ENCODE measurements at regions not wholly inside any gene's neighbourhood (a gene's known extent, or its start where the extent isn't known, plus 50 kb on each side); places are given as distances from the start of the nearest gene placed in this dataset.

- Histone ChIP-seq H3K4me1 (ENCODE audit: insufficient read depth, low read length, poor library complexity, severe bottlenecking) (no peaks in the 10 kb centered on the region), H3K4me3 (ENCODE audit: low read length, poor library complexity, severe bottlenecking) (no peak overlapping the region), H3K4me2 (ENCODE audit: low read depth, low read length, poor library complexity, severe bottlenecking) (no peak overlapping the region), H2AFZ (ENCODE audit: low read length) (no peak overlapping the region), H3F3A (ENCODE audit: low read depth) (no peaks in the 10 kb centered on the region), H3K9ac (ENCODE audit: low read depth, low read length, poor library complexity, severe bottlenecking) (no peak overlapping the region), H4K20me1 (ENCODE audit: insufficient read depth, low read length, poor library complexity, severe bottlenecking) (no peaks in the 10 kb centered on the region), H3K9me3 (ENCODE audit: insufficient read depth, low read depth, low read length) (no peaks in the 10 kb centered on the region), H3K27me3 (ENCODE audit: insufficient read depth, low read length, poor library complexity, severe bottlenecking) (no peaks in the 10 kb centered on the region), H3K9me2 (replicated peaks; ENCODE audit: low read depth, low read length) (no peaks in the 10 kb centered on the region), H3K79me2 (ENCODE audit: insufficient read depth, low read length) (no peaks in the 10 kb centered on the region), H3K36me3 (ENCODE audit: insufficient read depth, low read length) (no peaks in the 10 kb centered on the region)
- TF ChIP-seq EZH2phosphoT487 (IDR thresholded peaks at IDR 0.05; ENCODE audit: borderline replicate concordance) (no peak), CTCF (conservative IDR thresholded peaks at IDR 0.05; ENCODE audit: low read length) (no peak)
These were observed 388.4 kb upstream of the CBLB start for GRCh38 chr3:106257172-106257571.

GRCh38 chr3:106261396-106261795 lies 392.6 kb upstream of the CBLB start:
- H3K9ac ChIP-seq (ENCODE audit: low read depth, low read length, poor library complexity, severe bottlenecking) = no peak overlapping the region
- TF ChIP-seq CTCF (conservative IDR thresholded peaks at IDR 0.05; ENCODE audit: low read length) (no peak), EZH2phosphoT487 (IDR thresholded peaks at IDR 0.05; ENCODE audit: borderline replicate concordance) (no peak)

DNA sequence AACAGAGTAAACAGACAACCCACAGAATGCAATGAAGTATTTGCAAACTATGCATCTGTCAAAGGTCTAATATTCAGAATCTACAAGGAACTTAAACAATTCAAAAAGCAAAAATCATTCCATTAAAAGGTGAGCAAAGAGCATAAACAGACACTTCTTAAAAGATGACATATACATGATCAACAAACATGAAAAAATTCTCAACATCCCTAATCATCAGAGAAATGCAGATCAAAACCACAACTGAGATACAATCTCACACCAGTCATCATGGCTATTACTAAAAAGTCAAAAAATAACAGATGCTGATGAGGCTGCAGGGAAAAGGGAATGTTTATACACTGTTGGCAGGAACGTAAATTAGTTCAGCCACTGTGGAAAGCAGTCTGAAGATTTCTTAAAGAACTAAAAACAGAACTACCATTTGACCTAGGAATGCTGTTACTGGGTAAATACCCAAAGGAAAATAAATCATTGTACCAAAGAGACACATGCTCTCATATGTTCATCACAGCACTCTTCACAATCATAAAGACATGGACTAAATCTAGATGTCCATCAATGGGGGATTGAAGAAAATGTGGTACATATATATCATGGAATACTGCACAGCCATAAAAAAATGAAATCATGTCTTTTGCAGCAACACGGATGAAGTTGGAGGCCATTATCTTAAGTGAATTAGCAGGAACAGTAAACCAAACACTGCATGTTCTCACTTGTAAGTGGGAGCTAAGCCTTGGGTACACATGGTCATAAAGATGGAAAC lies 393.3 kb upstream of the CBLB start:
- no peaks in the 10 kb centered on the region for H3K9me2 ChIP-seq (replicated peaks; ENCODE audit: low read depth, low read length)
- H3K36me3 ChIP-seq (ENCODE audit: insufficient read depth, low read length) = no peaks in the 10 kb centered on the region
- no peaks in the 10 kb centered on the region for H3K27me3 ChIP-seq (ENCODE audit: insufficient read depth, low read length, poor library complexity, severe bottlenecking)
- TF ChIP-seq CTCF (conservative IDR thresholded peaks at IDR 0.05; ENCODE audit: low read length) = no peak
- TF ChIP-seq EZH2phosphoT487 (IDR thresholded peaks at IDR 0.05; ENCODE audit: borderline replicate concordance) = no peak
- H2AFZ ChIP-seq (ENCODE audit: low read length) = no peak overlapping the region
- H4K20me1 ChIP-seq (ENCODE audit: insufficient read depth, low read length, poor library complexity, severe bottlenecking) = no peaks in the 10 kb centered on the region
- H3K4me3 ChIP-seq (ENCODE audit: low read length, poor library complexity, severe bottlenecking) = no peak overlapping the region
- no peaks in the 10 kb centered on the region for H3K4me1 ChIP-seq (ENCODE audit: insufficient read depth, low read length, poor library complexity, severe bottlenecking)
- no peaks in the 10 kb centered on the region for H3F3A ChIP-seq (ENCODE audit: low read depth)
- H3K9me3 ChIP-seq (ENCODE audit: insufficient read depth, low read depth, low read length) = no peaks in the 10 kb centered on the region
- no peak overlapping the region for H3K9ac ChIP-seq (ENCODE audit: low read depth, low read length, poor library complexity, severe bottlenecking)
- no peak overlapping the region for H3K4me2 ChIP-seq (ENCODE audit: low read depth, low read length, poor library complexity, severe bottlenecking)
- no peaks in the 10 kb centered on the region for H3K79me2 ChIP-seq (ENCODE audit: insufficient read depth, low read length)

More at GRCh38 chr3:106261396-106261795, 392.6 kb upstream of the CBLB start:
- Histone ChIP-seq H3K36me3 (ENCODE audit: insufficient read depth, low read length) (no peaks in the 10 kb centered on the region), H3F3A (ENCODE audit: low read depth) (no peaks in the 10 kb centered on the region), H3K79me2 (ENCODE audit: insufficient read depth, low read length) (no peaks in the 10 kb centered on the region), H4K20me1 (ENCODE audit: insufficient read depth, low read length, poor library complexity, severe bottlenecking) (no peaks in the 10 kb centered on the region), H2AFZ (ENCODE audit: low read length) (no peak overlapping the region), H3K4me1 (ENCODE audit: insufficient read depth, low read length, poor library complexity, severe bottlenecking) (no peaks in the 10 kb centered on the region), H3K9me2 (replicated peaks; ENCODE audit: low read depth, low read length) (no peaks in the 10 kb centered on the region), H3K4me2 (ENCODE audit: low read depth, low read length, poor library complexity, severe bottlenecking) (no peak overlapping the region), H3K27me3 (ENCODE audit: insufficient read depth, low read length, poor library complexity, severe bottlenecking) (no peaks in the 10 kb centered on the region), H3K4me3 (ENCODE audit: low read length, poor library complexity, severe bottlenecking) (no peak overlapping the region), H3K9me3 (ENCODE audit: insufficient read depth, low read depth, low read length) (no peaks in the 10 kb centered on the region)
